GM19397 (cell line): ENCODE measurements at regions not wholly inside any gene's neighbourhood (a gene's known extent, or its start where the extent isn't known, plus 50 kb on each side); places are given as distances from the start of the nearest gene placed in this dataset.
"Not testable (repeated sequence)": the region's sequence is repeated elsewhere in the genome, so short reads cannot be mapped to it uniquely, and the experiment has no call there.

Source experiments
- ATAC-seq: cut with Tn5 transposase; IDR thresholded peaks from one replicate; pipeline ENCODE4 v1.9.1; 2021; ENCODE audit warnings: mild to moderate bottlenecking, moderate library complexity; ENCODE audit not compliant: unreplicated experiment

DNA sequence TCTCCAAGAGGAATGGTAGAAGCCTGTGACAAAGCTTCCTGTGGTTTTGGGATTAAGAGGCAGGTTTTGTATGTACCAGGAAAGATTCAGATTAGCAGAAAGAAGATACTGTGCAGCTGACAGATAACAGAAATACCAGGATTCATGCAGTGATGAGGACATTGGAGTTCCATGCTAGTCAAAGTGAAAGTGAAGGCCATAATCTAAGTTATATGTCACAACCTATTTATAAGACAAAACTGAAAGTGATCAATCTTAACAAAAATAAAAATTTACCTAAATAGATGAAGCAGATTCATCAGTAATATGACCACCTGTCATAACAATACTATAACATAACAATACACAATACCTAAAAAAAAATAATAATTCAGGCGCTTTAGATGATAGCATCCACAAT is 1305.2 kb upstream of the PCDH9 start:
- ATAC-seq: peak; percentile 84

DNA sequence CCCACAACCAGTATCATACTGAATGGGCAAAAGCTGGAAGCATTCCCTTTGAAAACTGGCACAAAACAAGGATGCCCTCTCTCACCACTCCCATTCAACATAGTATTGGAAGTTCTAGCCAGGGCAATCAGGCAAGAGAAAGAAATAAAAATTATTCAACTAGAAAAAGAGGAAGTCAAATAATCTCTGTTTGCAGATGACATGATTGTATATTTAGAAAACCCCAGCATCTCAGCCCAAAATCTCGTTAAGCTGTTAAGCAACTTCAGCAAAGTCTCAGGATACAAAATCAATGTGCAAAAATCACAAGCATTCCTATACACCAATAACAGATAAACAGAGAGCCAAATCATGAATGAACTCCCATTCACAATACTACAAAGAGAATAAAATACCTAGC is 1297.0 kb upstream of the PCDH9 start:
- ATAC-seq: not testable (repeated sequence)

DNA sequence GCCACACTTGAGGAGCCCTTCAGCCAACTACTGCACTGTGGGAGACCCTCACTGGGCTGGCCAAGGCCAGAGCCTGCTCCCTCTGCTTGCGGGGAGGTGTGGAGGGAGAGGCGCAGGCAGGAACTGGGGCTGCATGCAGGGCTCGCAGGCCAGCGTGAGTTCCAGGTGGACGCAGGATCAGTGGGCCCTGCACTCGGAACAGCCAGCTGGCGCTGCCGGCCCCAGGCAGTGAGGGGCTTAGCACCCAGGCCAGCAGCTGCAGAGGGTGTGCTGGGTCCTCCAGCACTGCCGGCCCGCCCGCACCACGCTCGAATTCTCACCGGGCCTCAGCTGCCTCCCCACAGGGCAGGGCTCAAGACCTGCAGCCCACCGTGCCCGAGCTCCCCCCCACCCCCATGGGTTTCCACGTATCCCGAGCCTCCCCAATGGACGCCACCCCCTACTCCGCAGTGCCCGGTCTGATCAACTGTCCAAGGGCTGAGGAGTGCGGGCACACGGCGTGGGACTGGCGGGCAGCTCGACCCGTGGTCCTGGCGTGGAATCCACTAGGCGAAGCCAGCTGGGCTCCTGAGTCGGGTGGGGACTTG is 1293.8 kb upstream of the PCDH9 start:
- no peak for ATAC-seq

- ATAC-seq: no peak
These were observed 1292.0 kb upstream of the PCDH9 start for GRCh38 chr13:68522184-68522583.

DNA sequence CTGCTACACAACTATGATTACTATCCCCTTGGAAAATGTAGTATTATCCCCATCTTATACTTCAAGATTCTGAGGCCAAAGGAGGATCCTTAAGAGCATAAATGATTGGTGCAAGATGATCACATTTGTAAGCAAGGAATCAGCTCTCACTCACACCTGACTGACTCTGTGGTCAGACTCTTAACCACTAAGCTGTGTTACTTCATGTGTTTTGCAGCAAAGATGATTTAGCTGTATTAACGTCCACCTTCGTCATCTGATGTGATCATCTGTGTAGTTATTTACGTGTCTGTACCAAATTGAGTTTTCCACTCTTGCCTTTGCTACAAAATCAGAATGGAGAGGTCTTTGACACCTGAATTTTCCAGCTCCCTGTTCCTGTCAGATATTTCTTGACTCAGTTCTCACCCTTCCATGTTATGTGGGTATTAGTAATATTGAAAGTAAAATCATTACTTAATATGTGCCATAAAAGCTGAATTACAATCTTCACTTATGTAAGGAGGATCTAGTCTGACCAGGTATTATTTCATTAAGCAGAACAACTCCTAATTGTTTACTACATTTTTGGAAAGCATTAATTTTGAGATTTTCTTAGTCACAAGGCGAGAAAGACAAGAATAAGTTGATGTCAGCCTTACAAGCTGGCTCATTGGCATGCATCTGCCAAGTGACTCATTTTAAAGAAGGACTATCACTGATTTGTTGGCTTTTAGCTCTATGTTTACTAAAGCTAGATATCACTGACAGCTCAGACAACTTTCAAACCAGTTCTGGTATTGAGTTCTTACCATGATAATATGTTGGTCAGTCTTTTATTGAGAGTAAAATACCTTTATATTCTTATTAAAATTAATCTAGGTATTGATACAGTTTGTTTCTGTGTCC is 1279.8 kb upstream of the PCDH9 start:
- no peak for ATAC-seq

DNA sequence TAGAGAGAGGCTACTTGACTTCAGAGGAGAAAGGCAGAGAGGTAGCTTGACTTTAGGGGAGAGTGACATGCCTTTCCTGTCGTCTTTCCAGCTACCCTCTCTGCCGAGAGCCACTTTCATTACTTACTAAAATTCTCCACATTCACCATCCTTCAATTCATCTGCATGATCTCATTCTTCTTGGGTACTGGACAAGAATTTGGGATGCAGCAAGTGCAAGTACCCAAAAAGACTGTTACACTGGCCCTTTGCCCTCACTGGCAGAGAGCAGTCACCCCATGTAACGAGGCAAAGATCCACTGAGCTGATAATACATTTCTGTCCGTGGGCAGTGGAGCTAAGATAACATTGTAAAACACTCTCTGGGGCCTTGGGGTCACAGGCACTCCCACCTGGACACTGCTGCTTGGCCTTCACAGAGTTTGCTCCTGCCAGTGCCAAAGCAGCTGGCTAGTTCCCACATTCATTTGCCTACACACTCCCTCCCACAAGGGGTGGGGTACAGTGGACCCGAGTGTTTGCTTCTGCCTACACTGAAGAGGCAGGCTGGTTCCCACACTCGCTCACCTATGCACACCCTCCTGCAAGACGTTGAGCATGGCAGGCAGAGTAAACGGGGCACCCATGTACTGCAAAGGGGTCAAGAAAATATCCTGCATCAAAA is 1276.9 kb upstream of the PCDH9 start:
- no peak for ATAC-seq

DNA sequence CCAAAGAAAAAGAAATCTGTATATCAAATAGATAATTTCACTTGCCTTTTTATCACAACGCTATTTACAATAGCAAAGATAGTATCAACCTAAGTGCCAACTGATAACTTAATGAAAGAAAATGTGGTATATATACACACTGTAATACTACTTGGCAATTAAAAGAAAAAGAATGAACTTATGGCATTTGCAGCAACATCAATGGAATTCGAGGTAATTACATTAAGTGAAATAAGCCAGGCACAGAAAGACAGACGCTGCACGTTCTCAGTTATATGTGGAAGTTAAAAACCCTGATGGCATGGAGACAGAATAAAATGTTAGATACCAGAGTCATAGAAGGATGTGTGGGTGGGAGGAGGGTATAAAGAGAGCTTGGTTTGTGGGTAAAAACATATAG is 1260.5 kb upstream of the PCDH9 start:
- no peak for ATAC-seq

- ATAC-seq: no peak
These were observed 1251.0 kb upstream of the PCDH9 start for GRCh38 chr13:68481130-68481529.

DNA sequence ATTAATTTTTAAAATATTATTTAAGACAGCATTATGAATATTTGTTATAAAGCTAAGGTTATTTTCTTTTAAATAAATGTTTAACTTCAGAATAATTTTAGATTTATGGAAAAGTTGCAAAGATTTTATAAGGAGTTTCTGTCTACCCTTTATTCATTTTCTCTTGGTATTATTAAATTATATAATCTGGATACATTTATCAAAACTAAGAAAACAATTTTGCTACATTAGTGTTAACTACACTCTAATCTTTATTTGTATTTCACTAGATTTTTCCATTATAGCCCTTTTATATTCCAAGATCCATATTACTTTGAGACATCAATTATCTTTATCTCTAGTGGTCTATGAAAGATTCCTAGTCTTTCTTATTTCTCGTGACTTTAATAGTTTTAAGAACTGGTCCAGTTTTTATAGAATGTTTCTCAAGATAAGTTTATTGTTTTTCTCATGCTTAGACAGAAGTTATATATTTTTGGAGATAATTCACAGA is 1243.7 kb upstream of the PCDH9 start:
- no peak for ATAC-seq

DNA sequence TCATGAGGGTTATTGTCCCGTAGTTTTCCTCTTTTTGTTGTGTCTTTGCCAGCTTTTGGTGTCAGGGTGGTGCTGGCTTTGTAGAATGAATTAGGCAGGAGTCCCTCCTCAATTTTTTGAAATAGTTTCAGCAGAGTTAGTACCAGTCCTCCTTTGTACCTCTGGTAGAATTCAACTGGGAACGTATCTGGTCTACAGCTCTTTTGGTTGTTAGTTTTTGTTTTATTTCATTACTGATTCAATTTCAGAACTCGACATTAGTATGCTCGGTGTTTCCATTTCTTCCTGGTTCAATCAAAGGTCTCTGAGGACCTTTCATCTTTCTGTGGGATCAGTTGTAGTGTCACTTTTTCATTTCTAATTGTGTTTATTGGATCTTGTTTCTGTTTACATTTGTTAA is 1237.0 kb upstream of the PCDH9 start:
- no peak for ATAC-seq

DNA sequence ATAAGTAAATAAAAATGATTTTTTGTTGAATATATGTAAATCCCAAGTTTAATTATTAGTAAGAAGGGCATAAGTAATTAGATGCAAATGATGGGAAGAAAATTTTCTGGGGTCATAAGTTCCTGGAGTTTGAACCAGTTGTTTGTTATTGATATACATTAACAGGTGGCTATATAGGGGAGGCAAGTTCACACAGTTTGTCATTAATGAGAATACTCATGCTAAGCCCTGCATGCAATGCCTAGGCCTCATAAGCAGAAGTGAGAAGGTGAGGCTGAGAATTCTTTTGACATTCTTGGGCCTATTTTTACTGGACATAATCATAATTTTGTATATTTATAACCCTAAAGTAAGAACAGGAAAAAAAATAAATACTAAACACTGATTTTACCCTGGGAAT is 1210.7 kb upstream of the PCDH9 start:
- no peak for ATAC-seq

- ATAC-seq: no peak
These were observed 1209.7 kb upstream of the PCDH9 start for GRCh38 chr13:68439817-68440216.

DNA sequence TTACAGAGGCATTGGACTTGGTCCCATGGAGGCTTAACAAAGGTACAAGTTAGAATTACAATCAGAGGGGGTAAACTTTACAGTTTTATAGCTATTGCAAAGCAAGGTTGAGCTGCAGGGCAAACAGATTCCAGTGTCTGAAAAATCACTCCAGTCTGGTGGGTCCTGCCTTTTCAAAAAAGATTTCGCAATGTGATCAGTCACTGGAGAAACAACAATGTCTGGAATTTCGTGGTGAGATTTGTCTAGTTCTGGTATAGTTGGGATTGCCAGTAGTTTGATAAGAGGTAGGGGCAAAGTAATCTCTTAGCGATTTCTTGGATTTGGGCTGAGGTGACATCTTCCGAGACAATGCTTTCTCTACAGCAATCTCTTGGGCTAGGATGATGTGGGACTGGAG is 1198.2 kb upstream of the PCDH9 start:
- ATAC-seq: no peak

DNA sequence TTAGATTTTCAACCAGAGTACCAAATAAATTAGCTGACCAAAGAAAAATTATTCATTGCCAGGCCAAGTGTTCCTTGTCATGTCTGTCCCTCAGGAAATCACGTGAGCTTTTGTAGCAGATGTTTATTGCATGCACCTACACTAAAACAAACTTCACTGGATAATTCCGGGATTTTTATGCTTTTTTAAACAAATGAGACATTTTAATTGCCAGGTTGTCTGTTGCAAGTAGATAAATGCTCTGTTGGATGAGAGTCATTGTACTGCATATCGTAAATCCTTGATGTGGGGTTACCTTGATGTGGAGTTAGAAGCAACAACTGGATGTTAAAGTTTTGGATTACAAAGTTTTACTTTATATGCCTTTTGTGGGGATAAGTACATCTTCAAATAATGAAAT is 1187.7 kb upstream of the PCDH9 start:
- no peak for ATAC-seq

- ATAC-seq: no peak
These were observed 1179.9 kb upstream of the PCDH9 start for GRCh38 chr13:68410007-68410406.

DNA sequence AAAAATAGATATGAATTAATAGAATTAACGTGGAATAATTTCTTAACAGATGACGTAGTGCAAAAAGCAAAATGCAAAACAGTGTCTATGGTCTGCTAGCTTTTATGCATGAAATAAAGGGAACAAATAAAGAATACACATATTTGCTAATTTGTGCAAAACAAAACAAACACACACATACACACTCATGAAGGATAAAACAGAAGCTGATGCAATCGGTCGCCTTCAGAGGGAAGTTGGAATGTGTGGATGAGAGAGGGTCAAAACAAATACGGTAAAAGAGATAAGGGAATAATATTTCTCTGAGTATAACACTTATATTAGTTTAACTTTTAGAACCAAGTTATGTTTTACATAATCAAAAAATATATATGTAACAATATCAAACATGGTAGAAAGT is 1160.9 kb upstream of the PCDH9 start:
- ATAC-seq: no peak

GRCh38 chr13:68386808-68387207 is 1156.7 kb upstream of the PCDH9 start:
- no peak for ATAC-seq

DNA sequence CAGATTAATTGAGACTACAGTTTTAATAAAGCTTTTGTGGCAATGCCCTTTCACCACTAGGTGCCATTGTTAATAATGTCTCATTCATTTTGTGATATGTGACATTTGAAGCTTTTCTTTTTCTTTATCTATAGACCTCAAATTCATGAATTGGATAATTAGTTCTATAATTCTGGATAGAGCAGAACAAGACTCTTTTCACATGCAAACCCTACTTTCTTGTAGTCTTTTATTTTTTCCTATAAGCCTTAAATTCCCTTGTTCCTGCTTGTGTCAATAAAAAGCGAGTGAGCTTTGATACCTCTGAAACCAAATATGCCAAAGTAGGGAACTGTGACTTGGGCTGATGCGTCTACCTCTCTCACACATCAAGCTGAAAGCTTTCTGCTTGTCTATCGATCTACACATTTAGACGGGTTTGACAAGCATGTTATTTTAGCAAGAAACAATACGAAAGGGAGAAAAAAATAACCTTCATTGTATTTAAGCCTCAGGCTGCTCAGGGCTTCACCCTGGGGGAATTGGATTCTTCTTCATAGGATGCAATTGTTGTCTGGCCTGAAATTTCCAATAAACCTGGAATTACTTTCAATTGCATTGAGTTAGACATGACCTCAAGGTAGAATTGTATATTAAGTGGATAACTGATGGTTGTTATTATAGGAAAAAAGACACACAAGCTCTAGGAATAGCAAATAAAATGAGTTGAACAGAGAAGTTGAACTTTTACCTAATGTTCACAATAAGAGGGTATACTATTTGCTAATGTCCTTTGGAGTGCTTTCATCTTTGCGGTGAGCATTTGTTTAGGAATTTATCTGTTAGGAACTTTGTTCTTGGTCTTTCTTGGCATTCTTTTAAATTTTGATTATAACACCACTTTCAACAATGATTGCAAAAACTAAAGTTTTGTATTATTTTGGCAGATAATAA is 1150.2 kb upstream of the PCDH9 start:
- no peak for ATAC-seq

GRCh38 chr13:68378294-68378693 is 1148.2 kb upstream of the PCDH9 start:
- ATAC-seq: no peak

DNA sequence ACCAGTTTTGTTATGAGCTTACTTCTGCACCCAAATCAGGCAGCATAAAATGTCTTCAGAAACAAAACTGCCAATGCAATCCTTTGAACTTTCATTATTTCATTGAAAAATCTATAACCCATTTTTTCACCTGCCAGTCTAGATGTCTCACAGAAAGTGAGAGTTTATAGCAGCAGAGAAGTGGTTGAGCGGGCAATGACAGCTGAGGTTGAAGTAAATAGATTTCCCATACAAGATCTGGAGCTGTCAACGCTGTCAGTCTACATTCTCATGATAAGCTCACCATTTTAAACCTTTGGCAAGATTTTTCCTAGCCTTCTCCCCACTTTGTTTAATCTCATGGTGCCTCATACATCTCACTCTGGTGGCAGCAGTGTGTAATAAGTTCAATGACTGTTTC is 1144.9 kb upstream of the PCDH9 start:
- ATAC-seq: no peak

- no peak for ATAC-seq
These were observed 1139.6 kb upstream of the PCDH9 start for GRCh38 chr13:68369739-68370138.
